Heart left ventricle (tissue), 16 donors: ENCODE measurements at regions not wholly inside any gene's neighbourhood (a gene's known extent, or its start where the extent isn't known, plus 50 kb on each side); places are given as distances from the start of the nearest gene placed in this dataset.

ENCODE experiments used
- ATAC-seq, 4 donors: fragments of 200-7000 bp; cut with Tn5 transposase; one replicate each; pipeline ENCODE4 v1.9.1; 2020 to 2022; ENCODE audit warnings: moderate library complexity in 4 of 4, mild to moderate bottlenecking in 3 of 4, moderate number of reproducible peaks in 1 of 4
- DNase-seq, 5 donors: peaks; one replicate each; pipeline ENCODE4 v3.0.0-alpha.2; 2020
- H3K27ac ChIP-seq, 12 donors: fragments of 200-600 bp; sonication (generic) in 4 of 12; one replicate each; pipeline versions ENCODE4 v1.5.0 to v1.8.0; 2016 to 2022; ENCODE audit warnings: mild to moderate bottlenecking in 2 of 12
- H3K27me3 ChIP-seq, 9 donors: fragments of 200-600 bp; sonication (generic) in 2 of 9; one replicate each; pipeline versions ENCODE4 v1.5.1 to v1.8.0; 2016 to 2022; ENCODE audit warnings: mild to moderate bottlenecking in 3 of 9
- H3K36me3 ChIP-seq, 9 donors: fragments of 200-600 bp; sonication (generic) in 2 of 9; one replicate each; pipeline versions ENCODE4 v1.5.0 to v1.8.0; 2018 to 2022; ENCODE audit warnings: mild to moderate bottlenecking in 2 of 9
- H3K4me1 ChIP-seq, 12 donors: fragments of 200-600 bp; sonication (generic) in 4 of 12; one replicate each; pipeline versions ENCODE4 v1.5.0 to v1.8.0; 2016 to 2022; ENCODE audit warnings: mild to moderate bottlenecking in 3 of 12
- H3K4me3 ChIP-seq, 12 donors: fragments of 200-600 bp; sonication (generic) in 4 of 12; one replicate each; pipeline versions ENCODE4 v1.5.0 to v1.8.0; 2017 to 2022; ENCODE audit warnings: mild to moderate bottlenecking in 9 of 12, moderate library complexity in 4 of 12
- H3K9me3 ChIP-seq, 12 donors: fragments of 200-600 bp; sonication (generic) in 4 of 12; one replicate each; pipeline versions ENCODE4 v1.5.0 to v1.8.0; 2016 to 2022; ENCODE audit warnings: mild to moderate bottlenecking in 1 of 12
- POLR2A ChIP-seq, 2 donors: fragments of 450-650 bp; IDR thresholded peaks; one replicate each; pipeline ENCODE4 v1.6.1; 2017; ENCODE audit warnings: antibody characterized with exemption in 2 of 2, mild to moderate bottlenecking in 2 of 2, moderate library complexity in 2 of 2
- WGBS, 4 donors: extraction: QIAGEN DNeasy Blood & Tissue Kit in 2 of 4; methylation state at CpG; one replicate each; pipeline versions ENCODE4 v1.1.5 to v1.1.7; 2013 to 2018; 5-methylcytosine and 5-hydroxymethylcytosine counted together
- intact Hi-C, 10 donors: fragments of 100-400 bp; cut with DNase I; formaldehyde crosslinking; loops; one replicate each; pipeline versions ENCODE4 v1.11.1 to v1.14.2; 2022
- TF ChIP-seq, protein P1 (sequence below), 12 donors: fragments of 200-600 bp; sonication (generic) in 4 of 12; IDR thresholded peaks; one replicate each; pipeline versions ENCODE4 v1.5.0 to v1.8.0; 2018 to 2022; ENCODE audit warnings: antibody characterized with exemption in 12 of 12, mild to moderate bottlenecking in 5 of 12
- donor health status: ischemic (EF 13 %, LVEDD 7.1; RV severe dilation, severe dysfunction).
- donor health status: healthy with polysubstance abuse.
- donor health status: DM: no; HTN: yes; CAD: no.
- donor health status: DM: no; HTN: no; CAD: no.
- donor health status: ischemic (EF 25% LVEDD 6.9; RV normal size, moderate dysfunction).
- donor health status: ischemic (EF 25% LVEDD 5.7; RV mildly dilated, moderate dysfunction).
- donor health status: healthy.
- donor health status: DM: yes; HTN: yes; CAD: no.
- donor health status: ischemic (EF 35%, LVEDD 5.7; RV mildly dilated, moderate dysfunction).
- donor health status: nonischemic (EF 11% LVEDD 7.7; RV severe dilation, severe dysfunction).
- donor health status: DM: yes; HTN: yes; CAD: no.
- donor health status: PGD.
- donor health status: ischemic (EF 29% LVEDD 5.4; RV normal size, mild dysfunction).
- donor health status: nonischemic (EF 23%, LVEDD 6.1; RV moderate dilation, normal function).

DNA sequence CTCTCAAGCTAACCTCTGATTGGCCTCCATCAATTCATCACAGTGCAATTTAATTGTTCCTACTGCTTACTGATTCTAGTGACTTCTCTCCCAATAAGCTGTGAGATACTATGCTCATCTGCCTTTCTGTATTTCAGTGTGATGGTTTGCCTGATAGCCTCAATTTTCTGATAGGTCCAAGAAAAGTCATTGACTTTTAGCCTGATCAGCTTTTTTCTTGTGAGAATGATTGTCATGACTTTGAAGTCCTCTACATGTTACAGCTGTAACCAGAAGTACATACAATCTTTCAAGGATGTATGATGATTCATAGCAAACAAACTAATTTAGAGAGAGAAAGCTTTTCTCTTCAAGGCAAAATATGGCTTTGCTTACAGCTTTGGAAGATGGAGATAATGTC lies 463.8 kb upstream of the CNTN3 start:
- no peak for TF ChIP-seq POLR2A (IDR thresholded peaks at IDR 0.05)
- TF ChIP-seq, protein P1, sequence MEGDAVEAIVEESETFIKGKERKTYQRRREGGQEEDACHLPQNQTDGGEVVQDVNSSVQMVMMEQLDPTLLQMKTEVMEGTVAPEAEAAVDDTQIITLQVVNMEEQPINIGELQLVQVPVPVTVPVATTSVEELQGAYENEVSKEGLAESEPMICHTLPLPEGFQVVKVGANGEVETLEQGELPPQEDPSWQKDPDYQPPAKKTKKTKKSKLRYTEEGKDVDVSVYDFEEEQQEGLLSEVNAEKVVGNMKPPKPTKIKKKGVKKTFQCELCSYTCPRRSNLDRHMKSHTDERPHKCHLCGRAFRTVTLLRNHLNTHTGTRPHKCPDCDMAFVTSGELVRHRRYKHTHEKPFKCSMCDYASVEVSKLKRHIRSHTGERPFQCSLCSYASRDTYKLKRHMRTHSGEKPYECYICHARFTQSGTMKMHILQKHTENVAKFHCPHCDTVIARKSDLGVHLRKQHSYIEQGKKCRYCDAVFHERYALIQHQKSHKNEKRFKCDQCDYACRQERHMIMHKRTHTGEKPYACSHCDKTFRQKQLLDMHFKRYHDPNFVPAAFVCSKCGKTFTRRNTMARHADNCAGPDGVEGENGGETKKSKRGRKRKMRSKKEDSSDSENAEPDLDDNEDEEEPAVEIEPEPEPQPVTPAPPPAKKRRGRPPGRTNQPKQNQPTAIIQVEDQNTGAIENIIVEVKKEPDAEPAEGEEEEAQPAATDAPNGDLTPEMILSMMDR (IDR thresholded peaks at IDR 0.05): no peak

DNA sequence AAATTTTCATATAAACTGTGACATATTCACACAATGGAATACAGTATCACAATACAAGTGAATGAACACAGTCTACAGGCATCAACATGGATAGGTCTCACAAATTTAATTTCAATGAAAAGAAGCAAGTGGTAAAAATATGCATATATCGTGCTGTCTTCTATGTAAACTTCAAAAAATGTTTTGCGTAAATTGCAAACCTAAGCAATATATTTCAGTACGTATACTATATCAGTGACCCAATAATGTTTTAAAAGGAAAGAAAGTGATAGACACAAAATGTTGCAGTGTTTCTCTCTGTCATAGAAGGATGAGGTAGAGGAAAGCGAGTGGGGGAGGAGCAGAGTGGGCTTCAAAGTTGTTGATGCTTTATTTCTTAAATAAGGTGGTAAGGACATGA lies 468.4 kb upstream of the CNTN3 start:
- Histone ChIP-seq H3K9me3 (peaks cover 0 to 6% (median 0%) of the 10 kb centered on the region in 12 donors), H3K4me1 (no peaks in the 10 kb centered on the region), H3K4me3 (no peak overlapping the region), H3K27ac (no peak overlapping the region), H3K27me3 (no peaks in the 10 kb centered on the region), H3K36me3 (no peaks in the 10 kb centered on the region)
- TF ChIP-seq POLR2A (IDR thresholded peaks at IDR 0.05): no peak
- TF ChIP-seq, protein P1 (IDR thresholded peaks at IDR 0.05): no peak
- WGBS, 4 donors: 87 to 93% (median 91%) methylated on average over 4 of the region's 4 CpGs
- ATAC-seq: no peak
- no peak for DNase-seq
- intact Hi-C loops: no loop called here

More for the DNA sequence above, 463.8 kb upstream of the CNTN3 start:
- Histone ChIP-seq H3K9me3 (peaks cover 0 to 10% (median 0%) of the 10 kb centered on the region in 12 donors), H3K4me1 (no peaks in the 10 kb centered on the region), H3K4me3 (no peak overlapping the region), H3K27me3 (no peaks in the 10 kb centered on the region), H3K36me3 (no peaks in the 10 kb centered on the region), H3K27ac (no peak overlapping the region)
- intact Hi-C loops: no loop called here
- ATAC-seq (no peak), DNase-seq (no peak)

DNA sequence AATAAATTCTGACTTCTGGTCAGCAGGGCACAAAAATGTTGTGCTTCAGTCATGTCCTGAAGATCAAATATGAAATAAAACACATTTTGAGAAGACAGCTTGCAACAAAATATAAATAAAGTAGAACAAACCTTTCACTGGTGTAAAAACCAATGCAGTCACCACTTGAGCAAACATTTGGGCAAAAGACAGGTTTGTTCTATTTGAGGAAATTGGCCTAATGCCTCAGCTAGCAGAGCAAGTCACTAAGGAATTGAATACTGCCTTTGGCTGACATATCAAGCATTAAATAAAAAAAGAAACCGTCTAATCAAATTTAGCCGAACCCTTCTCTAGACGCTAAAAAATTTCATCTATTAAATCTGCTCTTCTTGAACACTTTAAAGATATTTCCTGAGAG lies 475.4 kb upstream of the CNTN3 start:
- intact Hi-C loops: no loop called here
- Histone ChIP-seq H3K27me3 (no peaks in the 10 kb centered on the region), H3K27ac (no peak overlapping the region), H3K4me3 (no peak overlapping the region), H3K36me3 (no peaks in the 10 kb centered on the region), H3K9me3 (no peaks in the 10 kb centered on the region), H3K4me1 (no peaks in the 10 kb centered on the region)
- 76 to 91% (median 89%) methylated on average over 3 of the region's 3 CpGs for WGBS, 4 donors
- ATAC-seq (no peak), DNase-seq (no peak)
- TF ChIP-seq, protein P1 (IDR thresholded peaks at IDR 0.05): no peak
- TF ChIP-seq POLR2A (IDR thresholded peaks at IDR 0.05): no peak

DNA sequence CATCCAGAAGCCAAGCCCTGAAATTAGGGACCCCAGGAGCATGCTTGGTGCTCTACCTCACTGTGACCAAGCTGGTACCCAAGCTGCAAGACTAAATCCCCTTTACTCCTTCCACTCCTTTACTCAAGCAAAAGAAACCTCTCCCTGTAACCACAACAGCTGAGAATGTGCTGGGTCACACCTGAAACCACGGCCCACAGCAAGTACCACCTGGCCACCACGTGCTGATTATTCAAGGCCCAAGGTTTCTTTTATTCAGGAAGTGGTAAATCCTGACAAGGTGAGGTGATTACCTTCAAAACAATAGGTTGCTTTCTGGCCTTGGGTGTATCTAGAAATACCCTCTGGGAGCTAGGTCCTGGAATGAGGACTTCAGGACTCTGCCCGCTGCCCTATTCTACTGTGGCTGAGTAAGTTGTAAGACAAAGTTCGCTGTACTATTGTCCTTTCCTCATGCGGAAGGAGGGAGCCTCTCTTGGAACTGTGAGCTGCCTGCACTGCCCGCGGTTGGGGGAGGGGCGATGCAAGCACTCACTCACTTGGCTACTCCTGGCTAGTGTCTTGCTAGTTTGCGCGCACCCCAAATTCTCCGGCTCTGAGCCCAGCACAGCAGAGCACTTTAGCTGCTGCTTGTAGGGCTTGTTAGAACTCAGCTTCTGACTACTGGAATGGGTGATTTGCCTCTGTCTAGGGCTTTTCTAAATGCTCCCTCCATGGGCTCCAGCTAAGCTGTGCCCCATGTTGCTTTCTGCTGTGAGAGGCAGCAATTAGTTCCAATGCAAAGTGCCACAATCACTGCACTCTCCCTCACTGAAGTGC lies 487.1 kb upstream of the CNTN3 start:
- H3K9me3 ChIP-seq: peaks cover 0 to 19% (median 4%) of the 10 kb centered on the region in 12 donors
- no peaks in the 10 kb centered on the region for H3K36me3 ChIP-seq
- H3K4me3 ChIP-seq: no peak overlapping the region
- TF ChIP-seq, protein P1 (IDR thresholded peaks at IDR 0.05): no peak
- no peak for TF ChIP-seq POLR2A (IDR thresholded peaks at IDR 0.05)
- intact Hi-C loops: no loop called here
- peak in 1 of 5 donors; percentile 22 for DNase-seq
- H3K27me3 ChIP-seq: no peaks in the 10 kb centered on the region
- no peaks in the 10 kb centered on the region for H3K4me1 ChIP-seq
- ATAC-seq: peak in 1 of 4 donors; percentile 36
- 43 to 55% (median 49%) methylated on average over 8 to 11 of the region's 11 CpGs for WGBS, 4 donors
- H3K27ac ChIP-seq: no peak overlapping the region
